KMS-11 (cell line): ENCODE measurements at regions not wholly inside any gene's neighbourhood (a gene's known extent, or its start where the extent isn't known, plus 50 kb on each side); places are given as distances from the start of the nearest gene placed in this dataset.

Source experiments
- H2AFZ ChIP-seq: fragments of 200-600 bp; sonication (generic); 2 replicates; pipeline ENCODE4 v1.6.1; 2016; ENCODE audit warnings: antibody characterized with exemption, mixed run types, low read depth
- H3K27ac ChIP-seq: fragments of 200-600 bp; sonication (generic); 2 replicates; pipeline ENCODE4 v1.6.1; 2016; ENCODE audit warnings: mild to moderate bottlenecking, mixed run types
- H3K27me3 ChIP-seq: fragments of 200-600 bp; sonication (generic); 2 replicates; pipeline ENCODE4 v1.6.1; 2017; ENCODE audit warnings: mild to moderate bottlenecking, low read depth, mixed run types, moderate library complexity; ENCODE audit not compliant: insufficient read depth
- H3K36me3 ChIP-seq: fragments of 200-600 bp; sonication (generic); 2 replicates; pipeline ENCODE4 v1.6.1; 2017; ENCODE audit warnings: mild to moderate bottlenecking, mixed run types; ENCODE audit not compliant: insufficient read depth
- H3K4me1 ChIP-seq: fragments of 200-600 bp; sonication (generic); 2 replicates; pipeline ENCODE4 v1.6.1; 2016; ENCODE audit warnings: mild to moderate bottlenecking, low read depth, mixed run types; ENCODE audit not compliant: poor library complexity, severe bottlenecking
- H3K4me2 ChIP-seq: fragments of 200-600 bp; sonication (generic); 2 replicates; pipeline ENCODE4 v1.7.0; 2016; ENCODE audit warnings: mild to moderate bottlenecking, mixed run types
- H3K4me3 ChIP-seq: fragments of 200-600 bp; sonication (generic); IDR thresholded peaks from 2 replicates; pipeline ENCODE4 v1.6.1; 2017; ENCODE audit warnings: low read depth, low read length, mixed read lengths; ENCODE audit not compliant: insufficient read depth
- H3K79me2 ChIP-seq: fragments of 200-600 bp; sonication (generic); 2 replicates; pipeline ENCODE4 v1.6.1; 2016; ENCODE audit warnings: low read depth, mixed run types; ENCODE audit not compliant: insufficient read depth
- H3K9ac ChIP-seq: fragments of 200-600 bp; sonication (generic); 2 replicates; pipeline ENCODE4 v1.6.1; 2016; ENCODE audit warnings: mild to moderate bottlenecking, mixed run types
- H4K20me1 ChIP-seq: fragments of 200-600 bp; sonication (generic); 2 replicates; pipeline ENCODE4 v1.6.1; 2016; ENCODE audit warnings: mild to moderate bottlenecking, mixed run types; ENCODE audit not compliant: insufficient read depth
- TF ChIP-seq, protein P1 (sequence below): fragments of 200-600 bp; sonication (generic); conservative IDR thresholded peaks from 2 replicates; pipeline ENCODE4 v1.6.1; 2017; ENCODE audit warnings: low read depth, mild to moderate bottlenecking, antibody characterized with exemption, low read length, moderate library complexity, mixed read lengths

DNA sequence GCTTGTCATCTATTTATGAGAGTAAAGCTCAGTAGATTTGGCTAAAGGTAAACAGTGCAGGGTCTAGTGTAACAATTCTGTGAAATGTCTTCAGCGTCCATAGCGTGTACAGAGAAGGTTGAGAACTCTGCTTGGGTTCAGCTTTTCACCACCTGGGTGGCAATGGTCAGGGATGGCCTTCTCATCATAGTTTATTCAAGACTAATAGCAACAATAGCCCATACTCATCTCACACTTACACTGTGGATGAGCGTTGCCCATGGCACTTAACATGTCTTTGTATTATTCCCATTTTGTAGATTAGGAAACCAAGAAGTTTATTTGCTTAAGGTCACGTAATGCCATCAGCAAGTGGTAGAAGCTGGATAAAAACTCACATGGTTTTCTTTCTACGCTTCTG, 106.8 kb upstream of the RND3 start:
- no peak overlapping the region for H3K9ac ChIP-seq
- H3K4me2 ChIP-seq, result no peak overlapping the region
- no peak overlapping the region for H2AFZ ChIP-seq
- no peak overlapping the region for H3K4me3 ChIP-seq
- H3K27ac ChIP-seq, result no peak overlapping the region
- H4K20me1 ChIP-seq, result no peaks in the 10 kb centered on the region
- TF ChIP-seq, protein P1, sequence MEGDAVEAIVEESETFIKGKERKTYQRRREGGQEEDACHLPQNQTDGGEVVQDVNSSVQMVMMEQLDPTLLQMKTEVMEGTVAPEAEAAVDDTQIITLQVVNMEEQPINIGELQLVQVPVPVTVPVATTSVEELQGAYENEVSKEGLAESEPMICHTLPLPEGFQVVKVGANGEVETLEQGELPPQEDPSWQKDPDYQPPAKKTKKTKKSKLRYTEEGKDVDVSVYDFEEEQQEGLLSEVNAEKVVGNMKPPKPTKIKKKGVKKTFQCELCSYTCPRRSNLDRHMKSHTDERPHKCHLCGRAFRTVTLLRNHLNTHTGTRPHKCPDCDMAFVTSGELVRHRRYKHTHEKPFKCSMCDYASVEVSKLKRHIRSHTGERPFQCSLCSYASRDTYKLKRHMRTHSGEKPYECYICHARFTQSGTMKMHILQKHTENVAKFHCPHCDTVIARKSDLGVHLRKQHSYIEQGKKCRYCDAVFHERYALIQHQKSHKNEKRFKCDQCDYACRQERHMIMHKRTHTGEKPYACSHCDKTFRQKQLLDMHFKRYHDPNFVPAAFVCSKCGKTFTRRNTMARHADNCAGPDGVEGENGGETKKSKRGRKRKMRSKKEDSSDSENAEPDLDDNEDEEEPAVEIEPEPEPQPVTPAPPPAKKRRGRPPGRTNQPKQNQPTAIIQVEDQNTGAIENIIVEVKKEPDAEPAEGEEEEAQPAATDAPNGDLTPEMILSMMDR, result no peak
- no peaks in the 10 kb centered on the region for H3K27me3 ChIP-seq
- peaks cover 22% of the 10 kb centered on the region for H3K4me1 ChIP-seq
- H3K79me2 ChIP-seq, result no peaks in the 10 kb centered on the region
- no peaks in the 10 kb centered on the region for H3K36me3 ChIP-seq

- H3K27ac ChIP-seq, result no peak overlapping the region
- no peaks in the 10 kb centered on the region for H3K27me3 ChIP-seq
- H3K4me1 ChIP-seq, result peaks cover 22% of the 10 kb centered on the region
- no peaks in the 10 kb centered on the region for H3K36me3 ChIP-seq
- no peak overlapping the region for H3K4me2 ChIP-seq
- no peaks in the 10 kb centered on the region for H4K20me1 ChIP-seq
- TF ChIP-seq, protein P1, result no peak
- no peak overlapping the region for H3K9ac ChIP-seq
- no peak overlapping the region for H2AFZ ChIP-seq
- H3K79me2 ChIP-seq, result no peaks in the 10 kb centered on the region
- no peak overlapping the region for H3K4me3 ChIP-seq
Measured at GRCh38 chr2:150591496-150592285, 104.2 kb upstream of the RND3 start.

GRCh38 chr2:150589681-150590080, 102.2 kb upstream of the RND3 start:
- Histone ChIP-seq H3K27me3 (no peaks in the 10 kb centered on the region), H3K36me3 (no peaks in the 10 kb centered on the region), H3K4me1 (peaks cover 22% of the 10 kb centered on the region), H3K4me2 (no peak overlapping the region), H3K79me2 (no peaks in the 10 kb centered on the region), H2AFZ (no peak overlapping the region), H3K27ac (no peak overlapping the region), H4K20me1 (no peaks in the 10 kb centered on the region), H3K4me3 (no peak overlapping the region), H3K9ac (no peak overlapping the region)
- TF ChIP-seq, protein P1, result no peak

GRCh38 chr2:150588506-150588870, 101.0 kb upstream of the RND3 start:
- Histone ChIP-seq H3K27ac (no peak overlapping the region), H3K79me2 (no peaks in the 10 kb centered on the region), H3K36me3 (no peaks in the 10 kb centered on the region), H3K27me3 (no peaks in the 10 kb centered on the region), H3K4me2 (no peak overlapping the region), H4K20me1 (no peaks in the 10 kb centered on the region), H3K4me3 (no peak overlapping the region), H3K4me1 (peaks cover 22% of the 10 kb centered on the region), H2AFZ (no peak overlapping the region), H3K9ac (no peak overlapping the region)
- TF ChIP-seq, protein P1, result no peak
